GM19452 (cell line): ENCODE measurements at regions not wholly inside any gene's neighbourhood (a gene's known extent, or its start where the extent isn't known, plus 50 kb on each side); places are given as distances from the start of the nearest gene placed in this dataset.
"Not testable (repeated sequence)": the region's sequence is repeated elsewhere in the genome, so short reads cannot be mapped to it uniquely, and the experiment has no call there.

Source experiments
- ATAC-seq: cut with Tn5 transposase; IDR thresholded peaks from one replicate; pipeline ENCODE4 v1.9.1; 2021; ENCODE audit not compliant: unreplicated experiment

DNA sequence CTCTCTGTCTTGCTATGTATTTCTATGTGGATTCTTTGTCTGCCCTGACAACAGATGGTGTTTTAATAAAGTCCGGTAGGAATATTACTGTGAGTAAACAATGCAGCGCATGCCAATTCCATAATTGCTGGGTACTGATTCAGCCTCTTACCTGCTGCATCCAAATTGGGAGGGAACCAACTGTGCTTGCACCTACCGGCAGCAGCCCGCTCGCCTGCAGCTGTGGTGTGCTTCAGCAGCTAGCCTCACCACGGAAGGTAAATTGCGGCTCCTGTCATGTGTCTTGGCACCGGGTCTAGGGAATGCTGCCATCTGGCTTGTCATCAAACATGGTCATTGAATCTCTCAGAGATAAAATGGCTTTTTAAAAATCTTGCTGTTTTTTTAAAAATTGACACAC is 704.8 kb upstream of the SLC35B3 start:
- ATAC-seq, result no peak

GRCh38 chr6:9139746-9140145 is 704.4 kb upstream of the SLC35B3 start:
- no peak for ATAC-seq

- no peak for ATAC-seq
Observed at GRCh38 chr6:9138936-9139335, 703.6 kb upstream of the SLC35B3 start.

GRCh38 chr6:9136141-9136822 is 700.9 kb upstream of the SLC35B3 start:
- ATAC-seq, result no peak

GRCh38 chr6:9131616-9132015 is 696.3 kb upstream of the SLC35B3 start:
- ATAC-seq, result no peak

DNA sequence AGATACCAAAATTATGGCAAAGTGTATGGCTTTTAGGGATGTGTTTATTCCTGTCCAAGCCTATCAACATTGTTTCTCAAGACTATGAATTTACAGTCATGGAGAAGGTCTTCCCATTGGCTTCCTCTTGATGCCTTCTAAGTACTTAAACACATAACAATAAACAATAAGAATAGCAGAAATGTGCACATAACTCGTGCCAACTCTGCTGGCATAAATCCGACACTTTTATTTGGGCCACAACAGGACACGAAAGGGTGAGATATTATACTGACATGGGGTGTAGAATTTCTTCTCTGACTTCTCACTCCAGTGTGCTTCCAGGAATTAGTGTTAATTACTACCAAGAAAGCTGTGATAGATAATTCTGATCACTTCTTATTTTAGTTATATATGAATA is 695.9 kb upstream of the SLC35B3 start:
- no peak for ATAC-seq

DNA sequence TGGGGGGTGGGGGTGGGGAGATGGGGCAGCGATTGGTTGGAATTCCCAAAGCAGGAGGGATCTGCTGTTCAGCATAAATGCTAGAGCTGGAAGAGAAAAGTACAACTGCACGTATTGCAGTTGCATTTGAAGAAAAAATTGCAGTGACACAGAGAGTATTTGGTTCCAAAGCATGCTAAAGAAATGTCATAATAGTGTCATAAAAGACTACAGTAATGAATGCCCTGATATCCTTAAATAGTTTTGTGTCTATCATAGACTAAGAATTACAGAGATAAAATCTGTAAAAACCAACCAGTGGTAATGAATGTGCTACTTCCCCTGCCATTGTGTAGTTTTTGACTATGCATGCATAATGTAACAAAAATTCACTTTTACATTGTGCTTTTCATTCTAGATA is 693.6 kb upstream of the SLC35B3 start:
- no peak for ATAC-seq

DNA sequence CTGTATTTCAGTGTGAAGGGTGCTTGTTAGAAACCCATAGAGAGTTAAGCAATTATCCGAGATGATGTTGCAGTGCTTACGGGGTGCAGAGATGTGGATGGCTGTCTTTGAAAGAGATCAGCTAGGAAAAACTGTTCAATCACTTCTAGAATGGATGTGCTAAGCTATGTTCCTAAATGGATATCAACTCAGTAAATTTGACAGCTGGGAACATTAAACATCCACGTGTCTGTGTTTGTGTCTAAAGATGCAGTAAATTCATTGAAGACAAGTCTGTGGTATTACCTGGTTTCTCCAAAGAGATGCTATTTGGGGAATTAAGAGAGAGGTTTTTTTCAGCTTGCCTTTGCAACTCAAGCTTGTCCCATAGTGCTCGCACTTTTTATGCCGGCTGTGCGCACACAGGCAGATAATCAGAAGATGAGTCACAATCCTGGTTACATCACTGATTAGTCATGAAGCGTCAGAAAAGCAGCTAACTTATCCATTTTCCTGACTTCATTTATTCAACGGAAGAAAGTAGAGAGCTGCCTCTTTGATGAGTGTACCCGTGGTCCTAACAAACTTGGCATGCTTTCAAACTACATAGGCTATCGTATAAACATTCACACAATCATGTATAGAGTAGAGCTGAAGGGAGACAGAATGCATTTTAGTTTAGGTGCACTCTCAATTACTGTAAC is 691.7 kb upstream of the SLC35B3 start:
- no peak for ATAC-seq

- ATAC-seq, result not testable (repeated sequence)
Observed at GRCh38 chr6:9126034-9126433, 690.7 kb upstream of the SLC35B3 start.

DNA sequence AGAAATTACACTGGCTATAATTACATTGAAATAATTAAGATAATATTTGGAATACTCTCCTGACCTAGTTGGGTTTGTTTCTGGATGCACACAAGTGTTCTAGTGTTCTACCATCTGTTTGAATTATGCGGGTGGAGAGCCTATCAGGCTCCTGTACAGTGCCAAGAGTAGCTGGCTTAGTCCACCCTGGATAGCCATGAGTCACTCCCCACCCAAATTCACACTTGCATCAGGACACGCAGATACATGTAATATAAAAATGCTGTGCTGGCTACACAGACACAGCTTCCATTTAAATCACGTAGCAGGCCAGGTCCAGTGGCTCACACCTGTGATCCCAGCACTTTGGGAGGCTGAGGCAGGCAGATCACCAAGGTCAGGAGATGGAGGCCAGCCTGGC is 686.2 kb upstream of the SLC35B3 start:
- ATAC-seq, result no peak

DNA sequence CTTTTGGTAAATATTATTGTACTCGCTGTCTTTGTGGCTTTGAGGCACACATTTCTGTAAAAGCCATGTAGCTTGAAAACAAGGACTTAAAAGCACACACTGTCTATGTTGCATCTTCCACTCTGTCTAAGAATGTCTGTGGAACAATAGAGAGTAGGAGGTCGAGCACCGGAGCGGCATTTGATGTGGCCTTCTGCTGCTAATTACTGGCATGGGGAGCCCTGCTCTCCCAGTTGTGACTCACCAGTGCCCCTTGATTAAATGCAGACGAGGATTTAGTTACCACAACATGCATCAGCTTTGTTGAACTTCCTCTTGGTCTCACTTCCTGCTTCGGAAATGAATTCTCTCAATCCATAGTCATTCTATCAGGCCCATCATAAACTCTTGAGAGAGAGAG is 680.7 kb upstream of the SLC35B3 start:
- no peak for ATAC-seq

GRCh38 chr6:9112544-9112943 is 677.2 kb upstream of the SLC35B3 start:
- ATAC-seq, result no peak

- ATAC-seq, result no peak
Observed at GRCh38 chr6:9103876-9104521, 668.7 kb upstream of the SLC35B3 start.

DNA sequence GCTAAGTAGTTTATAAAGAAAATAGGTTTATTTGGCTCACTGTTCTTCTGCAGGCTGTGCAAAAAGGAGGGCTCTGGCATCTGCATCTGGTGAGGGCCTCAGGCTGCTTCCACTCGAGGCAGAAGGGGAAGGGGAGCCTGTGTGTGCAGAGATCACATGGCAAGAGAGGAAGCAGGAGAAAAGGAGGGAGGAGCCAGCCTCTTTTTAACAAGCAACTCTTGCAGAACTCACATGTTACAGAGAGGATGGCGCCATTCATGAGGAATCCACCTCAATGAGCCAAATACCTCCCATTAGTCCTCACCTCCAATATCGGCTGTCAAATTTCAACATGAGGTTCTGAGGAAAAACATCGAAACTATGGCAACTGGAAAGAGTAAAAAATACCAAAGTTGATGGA is 666.6 kb upstream of the SLC35B3 start:
- ATAC-seq, result no peak

GRCh38 chr6:9100869-9101580 is 665.7 kb upstream of the SLC35B3 start:
- ATAC-seq, result no peak

DNA sequence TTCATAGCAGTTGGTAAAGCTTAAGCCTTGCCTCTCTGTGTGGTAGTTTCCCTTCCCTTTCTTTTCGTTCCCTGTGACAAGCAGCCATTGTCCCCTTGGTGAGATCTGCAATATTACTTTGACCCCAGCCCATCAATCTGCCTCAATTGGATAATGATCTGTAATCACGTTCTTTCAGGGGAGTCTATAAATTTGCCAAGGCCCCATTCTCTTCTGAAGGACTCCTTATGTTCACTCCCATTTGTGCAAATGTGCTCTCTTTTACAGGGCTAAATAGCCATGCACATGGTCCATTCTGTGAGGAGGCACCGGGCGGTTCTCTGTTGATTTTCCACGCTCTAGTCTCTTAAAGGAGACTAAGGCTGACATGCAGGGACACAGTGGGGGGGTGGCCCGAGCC is 660.4 kb upstream of the SLC35B3 start:
- ATAC-seq, result no peak

GRCh38 chr6:9095137-9095536 is 659.8 kb upstream of the SLC35B3 start:
- no peak for ATAC-seq

GRCh38 chr6:9089724-9090123 is 654.4 kb upstream of the SLC35B3 start:
- ATAC-seq, result no peak

DNA sequence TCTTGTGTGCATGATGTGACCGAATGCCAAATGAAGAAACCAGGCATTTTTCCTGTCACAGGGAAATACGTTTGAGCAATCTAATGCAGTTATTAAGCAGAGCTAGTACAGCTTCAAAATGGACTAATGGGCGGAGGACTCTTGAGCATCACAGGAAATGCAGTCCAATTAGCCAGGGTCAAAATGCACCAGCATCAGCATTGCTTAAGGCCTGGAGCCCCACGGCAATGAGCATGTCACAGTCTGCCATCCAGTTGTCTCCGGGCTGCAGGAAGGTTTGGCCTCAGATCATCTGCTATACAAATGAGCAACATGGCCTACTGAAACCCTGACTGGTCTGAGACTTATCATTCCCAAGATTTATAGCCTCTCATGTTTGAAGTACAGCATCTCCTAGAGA is 652.1 kb upstream of the SLC35B3 start:
- ATAC-seq, result no peak

GRCh38 chr6:9086331-9086730 is 651.0 kb upstream of the SLC35B3 start:
- no peak for ATAC-seq

- ATAC-seq, result no peak
Observed at GRCh38 chr6:9085709-9086070, 650.3 kb upstream of the SLC35B3 start.
